GM21526 (cell line): ENCODE measurements at regions not wholly inside any gene's neighbourhood (a gene's known extent, or its start where the extent isn't known, plus 50 kb on each side); places are given as distances from the start of the nearest gene placed in this dataset.
A peak's percentile ranks its signal among the peaks of the same experiment; 100 is the strongest.
"Not testable (repeated sequence)": the region's sequence is repeated elsewhere in the genome, so short reads cannot be mapped to it uniquely, and the experiment has no call there.

Experiments
- ATAC-seq: cut with Tn5 transposase; IDR thresholded peaks from one replicate; pipeline ENCODE4 v1.9.1; 2021; ENCODE audit warnings: moderate library complexity; ENCODE audit not compliant: unreplicated experiment, low FRiP score

- no peak for ATAC-seq
Observed at GRCh38 chr17:70320673-70321345, 151.5 kb downstream of the KCNJ2 start.

- ATAC-seq, result no peak
Observed at GRCh38 chr17:70321352-70321751, 152.0 kb downstream of the KCNJ2 start.

GRCh38 chr17:70323269-70323668 lies 153.9 kb downstream of the KCNJ2 start:
- no peak for ATAC-seq

- no peak for ATAC-seq
Observed at GRCh38 chr17:70324031-70324430, 154.7 kb downstream of the KCNJ2 start.

GRCh38 chr17:70327279-70327678 lies 157.9 kb downstream of the KCNJ2 start:
- no peak for ATAC-seq

GRCh38 chr17:70327723-70328122 lies 158.4 kb downstream of the KCNJ2 start:
- ATAC-seq, result no peak

- no peak for ATAC-seq
Observed at GRCh38 chr17:70329721-70330120, 160.4 kb downstream of the KCNJ2 start.

GRCh38 chr17:70331066-70331465 lies 161.7 kb downstream of the KCNJ2 start:
- ATAC-seq, result not testable (repeated sequence)

GRCh38 chr17:70332356-70333210 lies 163.3 kb downstream of the KCNJ2 start:
- no peak for ATAC-seq

GRCh38 chr17:70336411-70336810 lies 167.1 kb downstream of the KCNJ2 start:
- ATAC-seq, result no peak

GRCh38 chr17:70338946-70339354 lies 169.6 kb downstream of the KCNJ2 start:
- no peak for ATAC-seq

GRCh38 chr17:70343114-70343513 lies 173.8 kb downstream of the KCNJ2 start:
- ATAC-seq, result no peak

- ATAC-seq, result no peak
Observed at GRCh38 chr17:70344386-70345060, 175.2 kb downstream of the KCNJ2 start.

GRCh38 chr17:70345061-70345460 lies 175.7 kb downstream of the KCNJ2 start:
- no peak for ATAC-seq

GRCh38 chr17:70352834-70353233 lies 183.5 kb downstream of the KCNJ2 start:
- no peak for ATAC-seq

- ATAC-seq, result no peak
Observed at GRCh38 chr17:70353408-70354092, 184.2 kb downstream of the KCNJ2 start.

GRCh38 chr17:70355185-70355584 lies 185.9 kb downstream of the KCNJ2 start:
- ATAC-seq, result no peak

GRCh38 chr17:70357190-70357589 lies 187.9 kb downstream of the KCNJ2 start:
- no peak for ATAC-seq

- peak; percentile 96 for ATAC-seq
Observed at GRCh38 chr17:70365091-70365583, 195.8 kb downstream of the KCNJ2 start.

GRCh38 chr17:70366386-70366785 lies 197.1 kb downstream of the KCNJ2 start:
- no peak for ATAC-seq

- no peak for ATAC-seq
Observed at GRCh38 chr17:70368011-70368410, 198.7 kb downstream of the KCNJ2 start.
